H9 (cell line): ENCODE measurements at regions not wholly inside any gene's neighbourhood (a gene's known extent, or its start where the extent isn't known, plus 50 kb on each side); places are given as distances from the start of the nearest gene placed in this dataset.

Source experiments
- DNase-seq: peaks from one replicate; pipeline ENCODE4 v3.0.0-alpha.2; 2017
- H2AFZ ChIP-seq: one replicate; pipeline ENCODE4 v1.6.1; 2013; ENCODE audit warnings: mild to moderate bottlenecking, low read length, control low read depth, moderate library complexity
- H2AK5ac ChIP-seq: 2 replicates; pipeline ENCODE4 v1.6.1; 2013; ENCODE audit warnings: low read length, control low read depth, mixed read lengths; ENCODE audit not compliant: insufficient read length
- H2BK120ac ChIP-seq: one replicate; pipeline ENCODE4 v1.6.1; 2013; ENCODE audit warnings: low read depth, mild to moderate bottlenecking, low read length, control low read depth, inconsistent platforms; ENCODE audit not compliant: poor library complexity, severe bottlenecking
- H2BK12ac ChIP-seq: 2 replicates; pipeline ENCODE4 v1.6.1; 2013; ENCODE audit warnings: low read length, control low read depth, mixed read lengths, low read depth; ENCODE audit not compliant: insufficient read length
- H2BK15ac ChIP-seq: 2 replicates; pipeline ENCODE4 v1.6.1; 2013; ENCODE audit warnings: low read depth, low read length, control low read depth
- H2BK20ac ChIP-seq: one replicate; pipeline ENCODE4 v1.6.1; 2013; ENCODE audit warnings: low read depth, mild to moderate bottlenecking, low read length, control low read depth, inconsistent platforms; ENCODE audit not compliant: poor library complexity, severe bottlenecking
- H2BK5ac ChIP-seq: 2 replicates; pipeline ENCODE4 v1.6.1; 2013; ENCODE audit warnings: low read length, control low read depth, mixed read lengths; ENCODE audit not compliant: insufficient read length
- H3K14ac ChIP-seq: 2 replicates; pipeline ENCODE4 v1.6.1; 2013; ENCODE audit warnings: low read length, control low read depth; ENCODE audit not compliant: insufficient read depth
- H3K18ac ChIP-seq: 2 replicates; pipeline ENCODE4 v1.6.1; 2013; ENCODE audit warnings: low read depth, mild to moderate bottlenecking, mixed read lengths, low read length, control low read depth; ENCODE audit not compliant: insufficient read length
- H3K23ac ChIP-seq: 2 replicates; pipeline ENCODE4 v1.6.1; 2013; ENCODE audit warnings: low read length, control low read depth, mixed read lengths, low read depth; ENCODE audit not compliant: insufficient read length
- H3K23me2 ChIP-seq: 2 replicates; pipeline ENCODE4 v1.6.1; 2013; ENCODE audit warnings: low read depth, mild to moderate bottlenecking, mixed read lengths, low read length, control low read depth; ENCODE audit not compliant: insufficient read length, poor library complexity, severe bottlenecking
- H3K27ac ChIP-seq: 2 replicates; pipeline ENCODE4 v1.5.1; 2013; ENCODE audit warnings: low read length, control low read depth, mixed read lengths, low read depth; ENCODE audit not compliant: insufficient read length
- H3K27me3 ChIP-seq: 2 replicates; pipeline ENCODE4 v1.6.1; 2013; ENCODE audit warnings: low read length, control low read depth, inconsistent platforms; ENCODE audit not compliant: insufficient read depth
- H3K4ac ChIP-seq: 2 replicates; pipeline ENCODE4 v1.6.1; 2013; ENCODE audit warnings: low read depth, mild to moderate bottlenecking, control low read depth, inconsistent platforms, low read length, moderate library complexity
- H3K4me1 ChIP-seq: 2 replicates; pipeline ENCODE4 v1.6.1; 2013; ENCODE audit warnings: low read length, control low read depth, inconsistent platforms; ENCODE audit not compliant: insufficient read depth
- H3K4me2 ChIP-seq: 2 replicates; pipeline ENCODE4 v1.6.1; 2013; ENCODE audit warnings: low read length, control low read depth, mixed read lengths; ENCODE audit not compliant: insufficient read length, insufficient read depth
- H3K56ac ChIP-seq: 2 replicates; pipeline ENCODE4 v1.6.1; 2013; ENCODE audit warnings: low read depth, mild to moderate bottlenecking, mixed read lengths, low read length, control low read depth; ENCODE audit not compliant: insufficient read length
- H3K79me1 ChIP-seq: 2 replicates; pipeline ENCODE4 v1.6.1; 2013; ENCODE audit warnings: low read depth, mild to moderate bottlenecking, moderate library complexity, low read length, control low read depth, inconsistent platforms; ENCODE audit not compliant: insufficient read depth, poor library complexity, severe bottlenecking
- H3K79me2 ChIP-seq: 2 replicates; pipeline ENCODE4 v1.6.1; 2013; ENCODE audit warnings: low read length, control low read depth, inconsistent platforms; ENCODE audit not compliant: insufficient read depth
- H3K9ac ChIP-seq: 2 replicates; pipeline ENCODE4 v1.6.1; 2013; ENCODE audit warnings: low read length, control low read depth, mixed read lengths; ENCODE audit not compliant: insufficient read length; ENCODE audit errors: extremely low read depth
- H3K9me3 ChIP-seq: one replicate; pipeline ENCODE4 v1.6.1; 2013; ENCODE audit warnings: low read depth, low read length, inconsistent platforms; ENCODE audit not compliant: control insufficient read depth
- H3T11ph ChIP-seq: one replicate; pipeline ENCODE4 v1.6.1; 2013; ENCODE audit warnings: mild to moderate bottlenecking, low read length, control low read depth, inconsistent platforms
- H4K20me1 ChIP-seq: one replicate; pipeline ENCODE4 v1.6.1; 2013; ENCODE audit not compliant: control insufficient read depth, insufficient read length, insufficient read depth
- H4K5ac ChIP-seq: 2 replicates; pipeline ENCODE4 v1.6.1; 2013; ENCODE audit warnings: low read depth, mild to moderate bottlenecking, mixed read lengths, low read length, control low read depth; ENCODE audit not compliant: insufficient read length
- H4K8ac ChIP-seq: replicated peaks from 2 replicates; pipeline ENCODE4 v1.6.1; 2013; ENCODE audit warnings: low read length, control low read depth, mixed read lengths, low read depth; ENCODE audit not compliant: insufficient read length
- H4K91ac ChIP-seq: 2 replicates; pipeline ENCODE4 v1.6.1; 2013; ENCODE audit warnings: low read depth, mild to moderate bottlenecking, moderate library complexity, mixed read lengths, low read length, control low read depth; ENCODE audit not compliant: insufficient read length
- H3K27ac Mint-ChIP-seq, 3 experiments: 2 replicates in 2 of 3; 3 replicates in 1 of 3; pipeline ENCODE4 v1.8.0; 2020 to 2021; ENCODE audit warnings: mixed read lengths in 3 of 3, mild to moderate bottlenecking in 1 of 3, moderate library complexity in 1 of 3
- H3K27me3 Mint-ChIP-seq: 2 replicates; pipeline ENCODE4 v1.8.0; 2021; ENCODE audit warnings: low read depth, mild to moderate bottlenecking, moderate library complexity, mixed read lengths
- H3K36me3 Mint-ChIP-seq, 3 experiments: 2 replicates in 2 of 3; 3 replicates in 1 of 3; pipeline ENCODE4 v1.8.0; 2020 to 2021; ENCODE audit warnings: low read depth in 3 of 3, mixed read lengths in 3 of 3; ENCODE audit not compliant: insufficient read depth in 1 of 3
- H3K4me1 Mint-ChIP-seq, 2 experiments: 2 replicates each; pipeline ENCODE4 v1.8.0; 2020; ENCODE audit warnings: mixed read lengths in 2 of 2
- H3K4me3 Mint-ChIP-seq, 2 experiments: 2 replicates in 1 of 2; 3 replicates in 1 of 2; pipeline ENCODE4 v1.8.0; 2020 to 2021; ENCODE audit warnings: mild to moderate bottlenecking in 2 of 2, mixed read lengths in 2 of 2, moderate library complexity in 1 of 2
- H3K9me3 Mint-ChIP-seq, 2 experiments: 2 replicates in 1 of 2; 3 replicates in 1 of 2; pipeline ENCODE4 v1.8.0; 2020; ENCODE audit warnings: mild to moderate bottlenecking in 2 of 2, mixed read lengths in 2 of 2, moderate library complexity in 1 of 2
- WGBS: extraction: QIAGEN DNeasy Blood & Tissue Kit; methylation state at CpG from one replicate; pipeline ENCODE4 v1.1.7; 2013; ENCODE audit warnings: missing lambda C conversion rate, low lambda C conversion rate, mixed read lengths; ENCODE audit not compliant: insufficient read length; ENCODE audit errors: extremely low coverage; 5-methylcytosine and 5-hydroxymethylcytosine counted together
- TF ChIP-seq, protein P1 (sequence below): fragments of 200-600 bp; sonication (generic); conservative IDR thresholded peaks from 3 replicates; pipeline ENCODE4 v1.8.0; 2021; ENCODE audit warnings: antibody characterized with exemption, mild to moderate bottlenecking

DNA sequence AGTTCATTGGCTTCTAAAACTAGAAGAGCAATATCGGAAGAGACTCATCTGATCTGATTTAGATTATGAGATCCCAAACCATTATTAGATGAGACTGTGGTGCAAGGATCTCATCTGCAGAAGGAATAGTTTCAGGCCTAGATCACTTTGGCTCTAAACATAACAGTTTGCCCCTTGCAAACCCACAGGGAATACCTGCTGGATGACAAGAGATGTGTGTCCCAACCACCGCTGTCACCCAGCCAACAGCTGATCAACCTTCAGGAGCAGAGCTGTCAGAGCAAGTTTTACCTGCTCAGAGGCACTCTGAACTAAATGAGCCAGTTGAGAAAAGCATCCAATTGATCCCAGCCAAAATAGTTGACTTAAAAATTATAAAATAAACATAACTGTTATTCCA is 64.0 kb upstream of the ST3GAL6 start:
- no CpG with 5 or more reads among the region's 2 CpGs for WGBS
- no peak overlapping the region for H4K8ac ChIP-seq
- H2BK20ac ChIP-seq: no peak overlapping the region
- H3K27me3 ChIP-seq: no peaks in the 10 kb centered on the region
- H4K5ac ChIP-seq: no peak overlapping the region
- no peak overlapping the region for H2AK5ac ChIP-seq
- no peaks in the 10 kb centered on the region for H3K79me1 ChIP-seq
- no peaks in the 10 kb centered on the region for H3K79me2 ChIP-seq
- H3K9me3 ChIP-seq: no peaks in the 10 kb centered on the region
- TF ChIP-seq, protein P1, sequence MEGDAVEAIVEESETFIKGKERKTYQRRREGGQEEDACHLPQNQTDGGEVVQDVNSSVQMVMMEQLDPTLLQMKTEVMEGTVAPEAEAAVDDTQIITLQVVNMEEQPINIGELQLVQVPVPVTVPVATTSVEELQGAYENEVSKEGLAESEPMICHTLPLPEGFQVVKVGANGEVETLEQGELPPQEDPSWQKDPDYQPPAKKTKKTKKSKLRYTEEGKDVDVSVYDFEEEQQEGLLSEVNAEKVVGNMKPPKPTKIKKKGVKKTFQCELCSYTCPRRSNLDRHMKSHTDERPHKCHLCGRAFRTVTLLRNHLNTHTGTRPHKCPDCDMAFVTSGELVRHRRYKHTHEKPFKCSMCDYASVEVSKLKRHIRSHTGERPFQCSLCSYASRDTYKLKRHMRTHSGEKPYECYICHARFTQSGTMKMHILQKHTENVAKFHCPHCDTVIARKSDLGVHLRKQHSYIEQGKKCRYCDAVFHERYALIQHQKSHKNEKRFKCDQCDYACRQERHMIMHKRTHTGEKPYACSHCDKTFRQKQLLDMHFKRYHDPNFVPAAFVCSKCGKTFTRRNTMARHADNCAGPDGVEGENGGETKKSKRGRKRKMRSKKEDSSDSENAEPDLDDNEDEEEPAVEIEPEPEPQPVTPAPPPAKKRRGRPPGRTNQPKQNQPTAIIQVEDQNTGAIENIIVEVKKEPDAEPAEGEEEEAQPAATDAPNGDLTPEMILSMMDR: no peak
- Mint-ChIP-seq H3K36me3 (no peaks in the 10 kb centered on the region), H3K4me1 (no peaks in the 10 kb centered on the region; a peak in 1 of 4 replicates), H3K27ac (no peak overlapping the region), H3K27me3 (no peaks in the 10 kb centered on the region), H3K9me3 (no peaks in the 10 kb centered on the region; a peak in 1 of 5 replicates), H3K4me3 (no peak overlapping the region)
- no peak overlapping the region for H3K18ac ChIP-seq
- H3K56ac ChIP-seq: no peak overlapping the region
- H2AFZ ChIP-seq: no peak overlapping the region
- no peak overlapping the region for H3K4me2 ChIP-seq
- no peak overlapping the region for H3K9ac ChIP-seq
- H3K4ac ChIP-seq: no peak overlapping the region
- no peak overlapping the region for H2BK5ac ChIP-seq
- H3K14ac ChIP-seq: no peak overlapping the region
- no peaks in the 10 kb centered on the region for H3K4me1 ChIP-seq
- H3K27ac ChIP-seq: no peak overlapping the region
- no peaks in the 10 kb centered on the region for H4K20me1 ChIP-seq
- DNase-seq: no peak
- H3K23ac ChIP-seq: no peak overlapping the region
- H2BK12ac ChIP-seq: no peak overlapping the region
- no peak overlapping the region for H4K91ac ChIP-seq
- H3K23me2 ChIP-seq: no peaks in the 10 kb centered on the region
- no peak overlapping the region for H2BK15ac ChIP-seq
- H2BK120ac ChIP-seq: no peak overlapping the region
- H3T11ph ChIP-seq: no peak overlapping the region
